ENCODE measurements at regions not wholly inside any gene's neighbourhood (a gene's known extent, or its start where the extent isn't known, plus 50 kb on each side); places are given as distances from the start of the nearest gene placed in this dataset.

GRCh38 chr10:33618196-33618595 is 283.7 kb upstream of the NRP1 start:
- Histone ChIP-seq H3K4me3 (ENCODE audit: insufficient read depth, low read length) (no peak overlapping the region), H3K27ac (ENCODE audit: low read depth, low read length) (no peak overlapping the region), H3K9me3 (ENCODE audit: low read depth, low read length) (no peaks in the 10 kb centered on the region), H3K4me1 (ENCODE audit: insufficient read depth, low read length) (no peaks in the 10 kb centered on the region), H3K27me3 (ENCODE audit: insufficient read depth, low read length) (no peaks in the 10 kb centered on the region), H3K79me2 (ENCODE audit: insufficient read depth, low read length) (no peaks in the 10 kb centered on the region), H3K36me3 (ENCODE audit: insufficient read depth, low read length) (no peaks in the 10 kb centered on the region), H4K20me1 (ENCODE audit: insufficient read depth, low read length) (no peaks in the 10 kb centered on the region), H3K4me2 (ENCODE audit: insufficient read depth, low read length) (no peak overlapping the region), H2AFZ (ENCODE audit: low read length) (no peak overlapping the region)
- DNase-seq (ENCODE audit: insufficient read length, low spot score, missing footprints) = no peak
- TF ChIP-seq CTCF (IDR thresholded peaks at IDR 0.05; ENCODE audit: extremely low read depth, low read depth, low read length) = no peak

GRCh38 chr10:33617381-33618080 is 283.1 kb upstream of the NRP1 start:
- no peak overlapping the region for H3K4me3 ChIP-seq (ENCODE audit: insufficient read depth, low read length)
- no peak for TF ChIP-seq CTCF (IDR thresholded peaks at IDR 0.05; ENCODE audit: extremely low read depth, low read depth, low read length)
- no peaks in the 10 kb centered on the region for H3K36me3 ChIP-seq (ENCODE audit: insufficient read depth, low read length)
- no peak overlapping the region for H3K4me2 ChIP-seq (ENCODE audit: insufficient read depth, low read length)
- no peak overlapping the region for H3K27ac ChIP-seq (ENCODE audit: low read depth, low read length)
- H3K79me2 ChIP-seq (ENCODE audit: insufficient read depth, low read length) = no peaks in the 10 kb centered on the region
- H3K4me1 ChIP-seq (ENCODE audit: insufficient read depth, low read length) = peaks cover 6% of the 10 kb centered on the region
- no peak overlapping the region for H2AFZ ChIP-seq (ENCODE audit: low read length)
- no peaks in the 10 kb centered on the region for H3K27me3 ChIP-seq (ENCODE audit: insufficient read depth, low read length)
- DNase-seq (ENCODE audit: insufficient read length, low spot score, missing footprints) = no peak
- no peaks in the 10 kb centered on the region for H4K20me1 ChIP-seq (ENCODE audit: insufficient read depth, low read length)
- H3K9me3 ChIP-seq (ENCODE audit: low read depth, low read length) = no peaks in the 10 kb centered on the region

- H3K4me2 ChIP-seq (ENCODE audit: insufficient read depth, low read length) = no peak overlapping the region
- peaks cover 10% of the 10 kb centered on the region for H3K4me1 ChIP-seq (ENCODE audit: insufficient read depth, low read length)
- no peak overlapping the region for H2AFZ ChIP-seq (ENCODE audit: low read length)
- no peak for TF ChIP-seq CTCF (IDR thresholded peaks at IDR 0.05; ENCODE audit: extremely low read depth, low read depth, low read length)
- no peaks in the 10 kb centered on the region for H3K79me2 ChIP-seq (ENCODE audit: insufficient read depth, low read length)
- no peaks in the 10 kb centered on the region for H3K27me3 ChIP-seq (ENCODE audit: insufficient read depth, low read length)
- H3K9me3 ChIP-seq (ENCODE audit: low read depth, low read length) = no peaks in the 10 kb centered on the region
- H3K27ac ChIP-seq (ENCODE audit: low read depth, low read length) = no peak overlapping the region
- H3K4me3 ChIP-seq (ENCODE audit: insufficient read depth, low read length) = no peak overlapping the region
- DNase-seq (ENCODE audit: insufficient read length, low spot score, missing footprints) = no peak
- no peaks in the 10 kb centered on the region for H3K36me3 ChIP-seq (ENCODE audit: insufficient read depth, low read length)
- H4K20me1 ChIP-seq (ENCODE audit: insufficient read depth, low read length) = no peaks in the 10 kb centered on the region
Observed at GRCh38 chr10:33616956-33617355, 282.5 kb upstream of the NRP1 start.

- Histone ChIP-seq H3K4me3 (ENCODE audit: insufficient read depth, low read length) (peak overlapping the region; percentile 57), H3K4me2 (ENCODE audit: insufficient read depth, low read length) (peak overlapping the region; percentile 76), H3K27me3 (ENCODE audit: insufficient read depth, low read length) (no peaks in the 10 kb centered on the region), H4K20me1 (ENCODE audit: insufficient read depth, low read length) (no peaks in the 10 kb centered on the region), H3K9me3 (ENCODE audit: low read depth, low read length) (no peaks in the 10 kb centered on the region), H3K4me1 (ENCODE audit: insufficient read depth, low read length) (peaks cover 14% of the 10 kb centered on the region), H3K36me3 (ENCODE audit: insufficient read depth, low read length) (no peaks in the 10 kb centered on the region), H2AFZ (ENCODE audit: low read length) (peak overlapping the region; percentile 87), H3K79me2 (ENCODE audit: insufficient read depth, low read length) (no peaks in the 10 kb centered on the region), H3K27ac (ENCODE audit: low read depth, low read length) (peak overlapping the region; percentile 68)
- no peak for TF ChIP-seq CTCF (IDR thresholded peaks at IDR 0.05; ENCODE audit: extremely low read depth, low read depth, low read length)
- peak; percentile 23 for DNase-seq (ENCODE audit: insufficient read length, low spot score, missing footprints)
Observed at GRCh38 chr10:33612551-33612950, 278.1 kb upstream of the NRP1 start.

Measured in osteoblast (primary cell).